GM18868 (cell line): ENCODE measurements at regions not wholly inside any gene's neighbourhood (a gene's known extent, or its start where the extent isn't known, plus 50 kb on each side); places are given as distances from the start of the nearest gene placed in this dataset.
A peak's percentile ranks its signal among the peaks of the same experiment; 100 is the strongest.
"Not testable (repeated sequence)": the region's sequence is repeated elsewhere in the genome, so short reads cannot be mapped to it uniquely, and the experiment has no call there.

Source experiments
- ATAC-seq: cut with Tn5 transposase; IDR thresholded peaks from one replicate; pipeline ENCODE4 v1.9.1; 2021; ENCODE audit warnings: mild to moderate bottlenecking, moderate library complexity; ENCODE audit not compliant: unreplicated experiment

DNA sequence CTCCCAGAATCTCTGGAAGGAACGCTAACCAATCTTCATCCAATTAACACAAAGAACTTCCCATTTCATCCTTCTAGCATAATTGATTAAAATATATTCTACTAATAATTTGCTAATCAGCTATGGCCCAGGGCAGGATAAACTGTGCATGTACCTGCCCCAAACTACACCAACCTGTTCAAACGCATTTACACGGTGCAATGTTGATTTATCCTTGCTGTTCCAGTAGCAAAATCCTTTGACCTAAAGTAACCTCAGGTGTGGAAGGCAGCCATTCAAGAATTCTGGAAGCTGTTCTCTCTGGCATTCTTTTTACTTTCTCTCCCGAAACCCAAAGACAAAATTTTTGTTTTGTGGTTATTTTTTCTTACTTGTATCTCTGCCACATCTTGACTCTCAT is 309.4 kb downstream of the ZNF674 start:
- no peak for ATAC-seq

DNA sequence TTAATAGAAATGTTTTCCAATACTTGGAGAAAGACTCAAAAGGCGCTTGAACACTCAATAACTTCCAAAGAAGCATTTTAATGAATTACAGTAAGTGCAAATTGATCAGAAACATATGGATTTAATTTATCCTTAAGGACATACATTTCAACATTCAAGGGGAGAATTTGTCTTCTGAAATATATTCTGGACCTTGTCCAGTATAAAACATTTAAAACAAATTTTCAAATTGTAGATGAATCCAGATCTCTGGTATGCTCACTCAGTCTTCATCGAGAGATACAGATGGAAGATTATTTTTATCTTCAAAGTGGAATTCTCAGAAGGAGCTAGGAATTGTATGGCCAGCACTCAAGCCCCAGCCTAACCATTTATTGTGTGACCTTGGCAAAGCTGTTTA is 310.4 kb downstream of the ZNF674 start:
- no peak for ATAC-seq

DNA sequence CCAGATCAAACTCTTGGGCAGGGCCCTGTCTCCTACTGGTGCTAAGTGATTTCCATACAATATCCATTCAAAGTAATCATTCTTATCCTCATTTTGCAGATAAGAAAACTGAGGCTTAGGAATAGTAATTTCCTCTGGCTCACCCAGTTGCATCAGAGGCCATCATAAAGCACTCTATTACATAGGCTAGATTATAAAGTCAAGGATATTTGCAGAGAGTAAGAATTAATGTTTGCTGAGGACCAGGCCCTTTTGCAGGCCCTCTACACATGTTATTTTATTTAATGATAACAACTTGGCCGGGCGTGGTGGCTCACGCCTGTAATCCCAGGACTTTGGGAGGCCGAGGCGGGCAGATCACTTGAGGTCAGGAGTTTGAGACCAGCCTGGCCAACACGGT is 316.8 kb downstream of the ZNF674 start:
- ATAC-seq: no peak

DNA sequence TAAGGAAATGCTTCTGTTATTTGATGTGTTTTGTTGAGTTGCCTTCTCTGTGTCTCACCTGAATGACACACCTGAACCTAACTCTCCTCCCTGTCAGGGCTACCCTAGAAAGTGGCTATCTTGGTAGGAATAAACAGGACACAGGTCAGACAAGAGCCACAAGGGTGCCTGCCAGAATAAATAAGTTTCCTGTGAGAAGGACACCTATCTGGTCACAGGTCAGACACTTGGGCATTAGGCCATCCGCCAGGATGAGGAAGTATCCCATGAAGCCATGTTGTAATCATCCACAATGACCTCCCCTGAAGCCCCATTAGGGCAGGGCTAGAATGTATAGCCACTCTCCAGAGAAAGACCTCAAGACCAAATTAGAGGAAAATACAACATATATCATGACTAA is 318.8 kb downstream of the ZNF674 start:
- no peak for ATAC-seq

DNA sequence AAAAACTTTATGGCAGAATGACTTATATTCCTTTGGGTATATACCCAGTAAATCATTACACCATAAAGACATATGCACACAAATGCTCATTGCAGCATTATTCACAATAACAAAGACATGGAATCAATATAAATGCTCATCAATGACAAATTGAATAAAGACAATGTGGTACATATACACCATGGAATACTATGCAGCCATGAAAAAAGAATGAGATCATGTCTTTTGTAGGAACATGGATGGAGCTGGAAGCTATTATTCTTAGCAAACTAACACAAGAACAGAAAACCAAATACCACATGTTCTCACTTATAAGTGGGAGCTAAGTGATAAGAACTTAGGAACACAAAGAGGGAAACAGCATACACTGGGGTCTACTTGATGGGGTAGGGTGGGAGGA is 321.7 kb downstream of the ZNF674 start:
- not testable (repeated sequence) for ATAC-seq

DNA sequence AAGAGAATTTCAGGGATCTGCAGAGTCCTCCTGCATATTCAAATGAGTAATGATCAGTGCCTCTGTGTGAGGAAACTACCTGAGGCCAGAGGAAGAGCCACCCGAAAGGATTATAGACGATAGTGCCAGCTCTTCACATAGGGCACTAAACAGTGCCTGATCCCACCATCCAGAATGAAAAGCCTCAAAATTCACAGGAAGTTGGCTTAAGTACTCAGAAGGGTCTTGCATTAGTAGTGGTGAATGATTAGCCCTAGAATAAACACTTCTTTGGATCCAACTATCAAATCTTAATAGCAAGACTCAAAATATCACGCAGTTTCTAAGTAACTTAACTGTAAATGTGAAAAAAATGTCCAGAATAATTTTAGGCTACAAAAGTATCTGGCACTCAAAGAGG is 324.4 kb downstream of the ZNF674 start:
- ATAC-seq: no peak

DNA sequence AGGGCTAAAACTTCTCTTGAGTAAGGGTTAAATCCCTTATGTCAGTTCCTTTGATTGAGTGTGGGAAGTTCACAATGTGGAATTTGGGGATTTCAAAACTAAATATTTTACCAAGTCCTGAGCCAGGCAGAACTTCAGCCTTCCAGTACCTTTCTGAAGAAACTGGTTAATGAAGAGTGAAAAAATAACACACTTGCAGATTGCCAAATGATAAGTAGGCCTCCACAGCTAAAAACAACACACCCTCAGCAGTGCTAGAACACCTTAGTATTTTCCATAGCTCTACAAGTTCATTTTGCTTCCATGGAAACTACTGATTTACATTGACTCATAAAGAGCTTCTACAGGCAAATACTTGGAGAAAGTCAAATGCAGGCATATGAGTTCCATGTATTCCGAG is 326.8 kb downstream of the ZNF674 start:
- ATAC-seq: no peak

DNA sequence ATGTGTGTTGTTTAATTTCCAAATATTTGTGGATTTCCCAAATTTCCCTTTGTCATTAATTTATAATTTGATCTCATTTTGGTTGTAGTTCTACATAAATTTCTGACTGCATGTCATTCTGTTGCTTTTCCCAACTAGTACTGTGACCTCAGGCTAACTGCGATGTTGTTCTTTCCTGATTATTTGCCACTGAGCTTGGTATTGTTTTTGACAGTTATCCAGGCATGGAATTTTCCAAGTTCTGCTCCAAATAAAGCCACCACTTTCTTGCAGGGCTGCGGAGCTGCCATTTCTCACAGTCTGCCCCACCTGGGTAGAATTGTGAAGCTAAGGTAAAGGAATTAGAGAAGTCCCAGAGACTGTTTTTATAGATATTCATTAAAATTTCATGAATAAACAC is 328.8 kb downstream of the ZNF674 start:
- no peak for ATAC-seq

DNA sequence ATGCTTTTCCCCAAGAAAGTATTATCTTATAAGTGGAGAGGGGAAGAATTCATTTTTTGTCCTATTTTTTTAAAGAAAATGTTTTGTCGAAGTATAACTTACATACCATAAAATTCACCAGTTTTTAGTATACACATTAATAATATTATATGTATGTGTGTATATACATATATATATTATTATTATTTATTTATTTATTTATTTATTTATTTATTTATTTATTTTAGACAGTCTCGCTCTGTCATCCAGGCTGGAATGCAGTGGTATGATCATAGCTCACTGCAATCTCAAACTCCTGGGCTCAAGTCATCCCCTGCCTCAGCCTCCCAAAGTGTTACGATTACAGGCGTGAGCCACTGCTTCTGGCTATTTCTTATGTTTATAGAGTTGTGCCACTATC is 334.1 kb downstream of the ZNF674 start:
- no peak for ATAC-seq

DNA sequence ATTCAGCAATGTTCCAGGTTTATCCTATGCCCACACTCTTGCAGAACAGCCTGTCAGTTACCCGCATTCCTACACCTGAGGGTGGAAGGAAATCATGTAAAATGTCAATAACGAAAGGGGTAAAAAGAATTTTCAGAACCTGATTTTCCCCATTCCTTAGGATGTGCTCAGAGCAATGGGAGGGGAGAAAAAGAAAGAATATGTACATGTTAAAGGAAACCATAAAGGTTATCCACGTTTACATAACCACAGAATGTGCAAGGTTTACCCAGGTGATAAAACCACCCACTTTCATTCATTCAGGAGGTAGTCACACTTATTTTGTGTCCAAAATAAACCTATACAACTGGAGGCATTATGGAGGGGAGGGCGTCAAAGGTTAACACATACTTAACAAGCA is 335.5 kb downstream of the ZNF674 start:
- ATAC-seq: no peak

DNA sequence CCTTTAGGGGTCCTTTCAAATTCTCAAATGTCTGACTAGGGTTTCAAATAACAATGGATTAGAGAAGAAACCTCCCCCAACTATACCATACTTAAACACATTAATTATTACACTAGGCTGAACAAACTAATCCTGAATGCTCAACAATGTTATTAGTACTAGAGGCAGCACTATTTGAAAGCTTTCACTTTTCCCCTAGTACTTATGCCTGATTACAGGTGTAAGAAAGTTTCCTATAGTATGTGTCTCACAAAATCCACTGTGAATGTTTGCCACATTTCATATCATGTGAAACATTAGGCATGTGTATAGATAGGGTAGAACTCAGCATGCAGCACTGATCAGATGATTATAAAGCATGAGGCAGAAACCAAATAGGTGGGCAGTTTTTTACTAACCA is 336.2 kb downstream of the ZNF674 start:
- ATAC-seq: no peak

DNA sequence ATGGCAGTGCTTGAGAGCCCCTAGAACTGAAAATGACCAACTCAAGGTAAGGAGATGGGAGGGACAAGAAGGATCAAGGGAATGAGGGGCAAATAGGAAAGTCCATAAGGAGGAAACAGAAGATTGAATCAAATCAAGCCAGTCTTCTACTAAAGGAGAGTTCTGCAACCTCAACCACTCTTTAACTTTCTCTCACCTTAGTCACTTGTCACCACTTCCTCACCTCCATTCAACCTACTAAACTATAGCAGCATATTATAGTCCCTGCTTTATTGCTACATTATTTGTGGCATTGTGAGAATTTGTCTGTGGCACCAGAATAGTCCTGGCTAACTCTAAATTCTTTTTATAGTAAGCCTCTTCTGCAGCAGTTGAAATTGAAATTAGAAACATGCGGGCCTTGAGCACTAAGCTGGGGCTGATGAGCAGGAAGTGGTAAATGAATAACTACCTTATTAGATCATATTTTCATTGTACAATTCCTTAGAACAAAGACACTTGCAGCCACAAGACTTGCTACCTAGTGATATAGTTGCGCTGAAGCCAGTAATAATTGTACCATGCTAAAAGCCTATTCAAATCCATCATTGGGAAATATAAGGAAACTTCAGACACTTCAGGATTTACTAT is 336.9 kb downstream of the ZNF674 start:
- ATAC-seq: no peak

DNA sequence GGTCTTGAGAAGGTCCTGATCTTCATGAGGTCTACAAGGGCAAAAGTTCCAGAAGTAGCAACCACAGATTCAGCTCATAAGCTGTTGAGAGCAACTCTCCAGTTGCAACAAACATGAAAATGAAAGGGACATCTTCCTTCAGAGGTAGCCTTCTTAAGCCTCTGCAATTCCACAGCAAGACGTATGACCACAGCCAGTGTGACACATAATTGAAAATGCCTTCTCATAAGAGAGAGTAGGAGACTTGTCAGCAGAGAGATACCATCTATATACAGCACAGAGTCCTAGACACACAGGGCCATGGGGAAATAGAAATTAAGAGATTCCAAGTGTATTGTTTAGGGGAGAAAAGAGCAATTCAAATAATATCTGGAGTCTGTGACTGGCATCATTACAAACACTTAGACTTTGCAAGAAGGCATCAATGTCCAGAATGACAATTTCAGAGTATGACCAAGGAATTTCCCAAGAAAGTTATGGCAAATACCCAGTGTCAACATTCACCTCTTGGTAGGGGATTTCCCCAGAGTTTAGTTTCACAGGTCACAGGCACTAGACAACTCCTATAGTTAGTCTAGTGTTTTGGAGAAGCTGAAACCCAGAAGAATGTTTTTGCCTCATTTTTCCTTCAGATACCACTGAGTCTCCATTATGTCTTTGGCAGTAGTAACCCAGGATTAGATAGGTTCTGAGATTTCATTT is 340.3 kb downstream of the ZNF674 start:
- peak; percentile 63 for ATAC-seq

DNA sequence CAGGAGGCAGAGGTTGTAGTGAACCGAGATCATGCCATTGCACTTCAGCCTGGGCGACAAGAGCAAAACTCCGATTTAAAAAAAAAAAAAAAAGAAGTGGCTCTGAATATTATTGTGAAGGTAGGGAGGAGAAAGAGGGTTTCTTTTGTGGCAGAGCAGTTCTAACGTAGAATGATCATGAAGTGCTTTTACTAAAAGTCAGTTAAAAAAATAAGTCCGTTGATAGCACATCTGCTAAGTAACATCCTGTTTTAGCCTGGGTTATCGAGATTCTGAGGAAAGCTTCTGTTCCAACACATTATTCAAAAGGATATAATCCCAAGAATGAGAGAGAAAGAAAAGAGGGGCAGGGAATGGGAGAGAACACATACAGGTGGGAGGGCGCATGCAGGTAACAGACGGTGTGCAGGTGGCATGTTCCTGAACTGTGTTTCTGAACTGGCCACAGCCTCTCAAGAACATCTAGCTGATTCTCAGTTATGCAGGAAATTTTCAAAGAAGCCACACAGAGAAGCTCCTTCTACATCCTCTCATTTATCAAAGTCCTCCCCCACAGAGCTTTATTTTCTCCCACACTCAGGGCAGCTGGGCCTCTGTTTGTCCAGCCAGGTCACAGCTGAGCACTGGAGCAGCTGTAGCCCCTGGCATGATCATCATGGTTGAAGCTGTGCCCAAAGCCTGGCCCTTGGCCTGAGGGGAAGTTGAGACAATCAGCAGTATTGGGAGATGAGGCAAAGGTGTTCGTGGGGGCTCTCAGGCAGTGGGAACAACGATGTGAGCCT is 342.3 kb downstream of the ZNF674 start:
- no peak for ATAC-seq

DNA sequence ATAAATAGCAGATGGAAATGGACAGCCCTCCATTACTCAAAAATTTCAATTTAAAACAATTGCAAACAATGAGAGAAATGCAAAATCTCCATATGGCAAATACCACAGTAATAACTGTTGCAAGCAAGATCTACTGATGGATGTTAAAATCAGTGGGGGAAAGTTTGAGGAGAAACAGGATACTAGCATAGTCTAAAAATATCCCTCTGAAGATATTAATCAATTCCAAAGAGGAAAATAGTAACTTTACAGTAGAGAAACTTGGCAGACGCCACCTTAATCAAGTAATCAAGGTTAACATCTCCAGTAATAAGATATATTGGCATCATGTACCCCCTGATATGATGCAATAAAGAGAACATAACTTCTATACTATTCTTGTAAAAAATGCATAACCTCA is 344.8 kb downstream of the ZNF674 start:
- no peak for ATAC-seq

DNA sequence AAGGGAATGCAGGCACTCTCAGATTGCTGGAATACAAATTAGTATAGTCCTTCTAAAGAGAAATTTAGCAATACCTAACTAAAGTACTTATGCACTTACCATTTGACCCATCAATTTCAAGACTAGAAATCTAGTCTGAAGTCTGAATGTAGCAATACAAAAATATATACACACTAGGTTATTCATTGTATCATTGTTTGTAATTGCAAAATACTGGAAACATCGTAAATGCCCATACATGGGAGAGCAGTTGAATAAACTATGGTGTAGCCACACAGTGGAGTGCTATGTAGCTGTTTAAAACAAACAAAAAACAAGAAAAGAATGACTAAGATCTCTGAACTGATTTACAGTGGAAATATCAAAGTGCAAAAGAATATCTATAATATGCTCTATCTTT is 346.4 kb downstream of the ZNF674 start:
- ATAC-seq: no peak

DNA sequence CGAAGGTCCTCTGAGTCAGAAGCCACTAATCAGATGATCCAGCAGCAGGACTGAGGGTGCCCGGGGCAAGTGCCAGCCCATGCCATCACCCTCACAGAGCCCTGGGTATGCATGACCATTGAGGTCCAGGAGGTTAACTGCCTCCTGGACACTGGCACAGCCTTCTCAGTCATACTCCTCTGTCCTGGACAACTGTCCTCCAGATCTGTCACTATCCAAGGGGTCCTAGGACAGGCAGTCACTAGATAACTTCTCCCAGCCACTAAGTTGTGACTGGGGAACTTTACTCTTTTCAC is 358.5 kb downstream of the ZNF674 start:
- ATAC-seq: not testable (repeated sequence)

DNA sequence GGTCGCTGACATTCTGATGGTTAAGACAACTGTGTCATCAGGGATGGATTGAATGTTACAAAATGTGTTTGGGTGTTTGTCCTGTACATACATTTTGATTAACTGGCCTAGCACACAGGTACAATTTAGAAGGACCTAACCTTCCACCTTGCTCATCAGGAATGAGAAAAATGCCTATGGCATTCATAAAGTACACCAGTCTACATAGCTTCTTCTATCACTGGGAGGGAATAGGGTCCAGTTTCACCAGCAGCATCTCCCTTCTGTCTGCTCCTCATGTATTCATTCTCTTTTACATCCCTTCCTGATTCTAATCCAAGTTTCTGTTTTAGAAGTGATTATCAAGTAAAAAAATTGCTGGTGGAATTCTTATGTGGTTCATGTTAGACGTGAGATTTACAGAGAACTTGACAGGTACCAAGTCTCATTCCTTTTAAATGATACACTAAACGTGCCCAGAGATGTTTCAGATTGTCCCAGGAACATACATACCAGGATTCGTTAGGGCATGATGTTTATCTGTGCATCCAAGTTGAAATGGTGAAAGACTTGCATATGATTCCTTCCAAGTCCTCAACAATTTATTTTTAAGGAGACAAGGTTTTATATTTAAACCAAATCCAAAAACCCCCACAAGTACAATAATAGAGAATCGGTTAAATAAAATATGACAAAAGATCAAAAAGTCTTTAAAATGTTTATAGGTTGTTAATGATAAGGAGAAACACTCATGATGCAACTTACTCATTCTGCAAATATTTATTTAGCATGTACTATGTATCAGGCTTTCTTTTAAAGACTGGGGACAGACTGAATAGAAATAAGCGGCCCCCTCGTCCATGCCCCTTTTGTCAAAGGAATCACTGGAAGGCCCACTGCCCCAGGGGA is 359.1 kb downstream of the ZNF674 start:
- ATAC-seq: no peak

DNA sequence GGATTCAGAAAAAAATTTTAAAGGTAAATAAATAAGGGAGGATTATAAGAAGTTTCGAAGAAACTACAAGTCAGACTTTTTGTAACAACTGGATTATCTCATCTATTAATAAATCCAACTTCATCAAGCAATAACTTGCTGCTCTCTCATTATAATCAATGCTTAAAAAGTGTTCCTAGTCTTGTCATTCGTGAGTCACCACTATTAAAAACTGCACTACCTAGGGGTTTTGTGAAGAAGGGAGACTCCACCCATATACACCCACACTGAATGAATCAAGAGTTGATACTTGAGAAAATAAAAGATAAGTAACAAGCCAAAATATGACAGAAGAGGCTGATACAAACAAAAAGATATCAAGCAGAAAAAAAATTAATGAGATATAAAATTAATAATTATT is 360.5 kb downstream of the ZNF674 start:
- ATAC-seq: no peak

DNA sequence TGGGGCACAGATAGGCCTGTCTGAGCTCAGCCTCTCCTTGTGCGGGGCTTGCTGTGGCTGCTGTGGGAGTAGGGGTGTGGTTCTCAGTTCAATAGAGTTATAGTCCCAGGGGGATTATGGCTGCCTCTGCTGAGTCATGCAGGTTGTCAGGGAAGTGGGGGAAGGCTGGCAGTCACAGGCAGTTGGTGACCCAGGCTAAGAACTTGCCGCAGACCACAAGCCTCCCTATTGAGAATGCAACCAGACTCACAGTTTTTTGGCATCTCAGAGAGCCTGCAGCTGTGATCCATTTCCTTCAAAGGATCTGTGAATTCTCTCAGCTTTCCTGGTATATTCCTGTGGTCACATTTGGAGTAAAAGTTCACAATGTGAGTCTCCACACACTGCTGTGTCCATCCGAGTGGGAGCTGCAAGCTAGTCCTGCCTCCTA is 364.9 kb downstream of the ZNF674 start:
- peak; percentile 97 for ATAC-seq

DNA sequence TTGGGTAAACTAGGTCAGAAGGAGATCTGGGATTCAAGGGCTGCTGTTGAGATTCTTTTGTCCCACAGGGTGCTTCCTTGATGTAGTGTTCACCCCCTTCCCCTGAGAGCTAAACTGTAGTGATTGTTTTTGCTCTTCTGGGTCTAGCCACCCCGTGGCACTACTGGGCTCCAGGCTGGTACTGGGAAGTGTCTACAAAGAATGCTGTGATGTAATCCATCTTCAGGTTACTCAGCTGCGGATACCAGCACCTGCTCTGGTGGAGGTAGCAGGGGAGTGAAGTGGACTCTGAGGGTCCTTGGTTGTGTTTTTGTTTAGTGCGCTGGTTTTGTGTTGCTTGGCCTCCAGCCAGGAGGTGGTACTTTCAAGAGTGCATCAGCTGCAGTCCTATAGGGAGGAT is 365.5 kb downstream of the ZNF674 start:
- peak; percentile 2 for ATAC-seq
